ENCODE measurements at regions not wholly inside any gene's neighbourhood (a gene's known extent, or its start where the extent isn't known, plus 50 kb on each side); places are given as distances from the start of the nearest gene placed in this dataset.

GRCh38 chr1:244998717-244999346 lies 134.5 kb upstream of the HNRNPU start:
- TF ChIP-seq CTCF (conservative IDR thresholded peaks at IDR 0.05; ENCODE audit: low read depth, low read length) (no peak), EZH2 (IDR thresholded peaks at IDR 0.05; ENCODE audit: borderline replicate concordance, low read depth, low read length, poor library complexity, severe bottlenecking) (no peak)
